ENCODE measurements at regions not wholly inside any gene's neighbourhood (a gene's known extent, or its start where the extent isn't known, plus 50 kb on each side); places are given as distances from the start of the nearest gene placed in this dataset.

DNA sequence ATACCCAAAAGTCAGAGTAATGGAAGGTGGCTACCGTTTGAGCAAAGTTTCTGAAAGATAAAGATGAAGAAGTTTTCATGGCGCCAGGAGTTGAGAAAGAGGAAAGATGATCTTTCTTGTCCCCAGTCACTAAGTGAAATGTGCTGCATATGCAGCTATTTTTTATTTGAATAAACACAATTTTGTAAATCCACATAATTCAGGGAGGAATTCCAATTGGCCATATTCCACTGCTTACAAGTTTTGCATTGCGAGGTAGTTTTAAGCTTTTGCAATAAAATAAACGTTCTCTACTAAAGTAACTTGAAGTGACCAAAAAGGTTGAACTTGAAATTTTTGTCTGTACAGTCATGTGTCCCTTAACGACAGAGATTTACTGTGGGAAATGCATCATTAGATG lies 139.3 kb upstream of the VCX2 start:
- ChIA-PET POLR2A (no interaction called here), CTCF (no interaction called here)
- H3K4me3 Mint-ChIP-seq = no peak overlapping the region
- H3K9me3 Mint-ChIP-seq = peaks cover 11 to 36% (median 24%) of the 10 kb centered on the region in 3 donors
- H3K4me1 ChIP-seq (ENCODE audit: control insufficient read depth in 1 of 2, extremely low read depth in 1 of 2, insufficient read depth in 2 of 2, low read length in 2 of 2) = no peaks in the 10 kb centered on the region
- H3K27ac ChIP-seq (ENCODE audit: low read length) = no peak overlapping the region
- no peak overlapping the region for H3K4me3 ChIP-seq (ENCODE audit: control insufficient read depth in 1 of 2, extremely low read depth in 1 of 2, low read length in 1 of 2)
- no CpG with 5 or more reads among the region's 5 CpGs for WGBS (ENCODE audit: insufficient coverage)
- no peak for ATAC-seq (replicated peaks in 1 of 4)
- DNase-seq = no peak
- H3K27me3 Mint-ChIP-seq = no peaks in the 10 kb centered on the region
- no peaks in the 10 kb centered on the region for H3K36me3 Mint-ChIP-seq
- H3K27ac Mint-ChIP-seq = no peak overlapping the region
- H3K4me1 Mint-ChIP-seq = no peaks in the 10 kb centered on the region
- no peaks in the 10 kb centered on the region for H3K27me3 ChIP-seq (replicated peaks in 1 of 2; ENCODE audit: control insufficient read depth in 2 of 2, extremely low read depth in 1 of 2, insufficient read depth in 2 of 2, low read length in 1 of 2)
- no peaks in the 10 kb centered on the region for H3K9me3 ChIP-seq
- no peaks in the 10 kb centered on the region for H3K36me3 ChIP-seq (ENCODE audit: control insufficient read depth in 2 of 2, extremely low read depth in 1 of 2, insufficient read depth in 1 of 2, low read length in 1 of 2)

- H3K36me3 ChIP-seq (ENCODE audit: control insufficient read depth in 2 of 2, extremely low read depth in 1 of 2, insufficient read depth in 1 of 2, low read length in 1 of 2) = no peaks in the 10 kb centered on the region
- POLR2A ChIA-PET = no interaction called here
- CTCF ChIA-PET = no interaction called here
- H3K27me3 ChIP-seq (replicated peaks in 1 of 2; ENCODE audit: control insufficient read depth in 2 of 2, extremely low read depth in 1 of 2, insufficient read depth in 2 of 2, low read length in 1 of 2) = no peaks in the 10 kb centered on the region
- no peaks in the 10 kb centered on the region for H3K4me1 ChIP-seq (ENCODE audit: control insufficient read depth in 1 of 2, extremely low read depth in 1 of 2, insufficient read depth in 2 of 2, low read length in 2 of 2)
- DNase-seq = no peak
- no peak overlapping the region for H3K4me3 Mint-ChIP-seq
- H3K9me3 Mint-ChIP-seq = peaks cover 5 to 27% (median 8%) of the 10 kb centered on the region in 3 donors
- no peak overlapping the region for H3K27ac ChIP-seq (ENCODE audit: low read length)
- H3K9me3 ChIP-seq = no peaks in the 10 kb centered on the region
- WGBS (ENCODE audit: insufficient coverage) = no CpG with 5 or more reads among the region's 5 CpGs
- no peak overlapping the region for H3K4me3 ChIP-seq (ENCODE audit: control insufficient read depth in 1 of 2, extremely low read depth in 1 of 2, low read length in 1 of 2)
- no peak overlapping the region for H3K27ac Mint-ChIP-seq
- H3K4me1 Mint-ChIP-seq = no peaks in the 10 kb centered on the region
- H3K27me3 Mint-ChIP-seq = no peaks in the 10 kb centered on the region
- no peak for ATAC-seq (replicated peaks in 1 of 4)
- no peaks in the 10 kb centered on the region for H3K36me3 Mint-ChIP-seq
Measured at GRCh38 chrX:8313844-8314243, 142.8 kb upstream of the VCX2 start.

DNA sequence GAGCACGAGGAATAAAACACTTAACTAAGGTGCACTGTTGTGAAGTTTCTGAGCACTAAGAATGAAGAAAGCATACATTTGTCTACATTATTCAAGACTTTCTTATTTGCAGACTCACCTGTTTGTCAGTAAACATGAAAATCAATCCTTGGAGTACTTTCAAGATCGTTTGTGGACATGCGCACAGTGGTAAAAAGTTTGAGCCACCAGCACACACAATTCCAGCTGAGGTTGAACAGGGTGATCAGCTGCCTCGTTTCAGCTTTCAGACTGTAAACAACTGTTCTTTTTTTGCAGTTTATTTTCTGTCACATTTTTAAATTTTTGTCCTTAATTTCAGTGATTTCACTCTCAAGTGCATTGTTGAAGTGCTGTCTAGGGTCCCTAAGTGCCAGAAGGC lies 143.8 kb upstream of the VCX2 start:
- ATAC-seq (replicated peaks in 1 of 4) = no peak
- no CpG with 5 or more reads among the region's 4 CpGs for WGBS (ENCODE audit: insufficient coverage)
- ChIA-PET CTCF (no interaction called here), POLR2A (no interaction called here)
- H3K9me3 ChIP-seq = no peaks in the 10 kb centered on the region
- no peaks in the 10 kb centered on the region for H3K27me3 Mint-ChIP-seq
- H3K4me1 ChIP-seq (ENCODE audit: control insufficient read depth in 1 of 2, extremely low read depth in 1 of 2, insufficient read depth in 2 of 2, low read length in 2 of 2) = no peaks in the 10 kb centered on the region
- H3K9me3 Mint-ChIP-seq = peaks cover 4 to 27% (median 7%) of the 10 kb centered on the region in 3 donors
- H3K27ac Mint-ChIP-seq = no peak overlapping the region
- H3K36me3 Mint-ChIP-seq = no peaks in the 10 kb centered on the region
- no peaks in the 10 kb centered on the region for H3K4me1 Mint-ChIP-seq
- no peak overlapping the region for H3K4me3 ChIP-seq (ENCODE audit: control insufficient read depth in 1 of 2, extremely low read depth in 1 of 2, low read length in 1 of 2)
- no peaks in the 10 kb centered on the region for H3K27me3 ChIP-seq (replicated peaks in 1 of 2; ENCODE audit: control insufficient read depth in 2 of 2, extremely low read depth in 1 of 2, insufficient read depth in 2 of 2, low read length in 1 of 2)
- no peak for DNase-seq
- H3K36me3 ChIP-seq (ENCODE audit: control insufficient read depth in 2 of 2, extremely low read depth in 1 of 2, insufficient read depth in 1 of 2, low read length in 1 of 2) = no peaks in the 10 kb centered on the region
- no peak overlapping the region for H3K27ac ChIP-seq (ENCODE audit: low read length)
- H3K4me3 Mint-ChIP-seq = no peak overlapping the region

GRCh38 chrX:8319359-8319758 lies 145.3 kb upstream of the VCX3B start:
- Mint-ChIP-seq H3K4me3 (no peak overlapping the region), H3K36me3 (no peaks in the 10 kb centered on the region), H3K27me3 (no peaks in the 10 kb centered on the region), H3K27ac (no peak overlapping the region), H3K9me3 (peaks cover 4 to 14% (median 11%) of the 10 kb centered on the region in 3 donors), H3K4me1 (no peaks in the 10 kb centered on the region)
- Histone ChIP-seq H3K27me3 (replicated peaks in 1 of 2; ENCODE audit: control insufficient read depth in 2 of 2, extremely low read depth in 1 of 2, insufficient read depth in 2 of 2, low read length in 1 of 2) (no peaks in the 10 kb centered on the region), H3K9me3 (no peaks in the 10 kb centered on the region), H3K4me3 (ENCODE audit: control insufficient read depth in 1 of 2, extremely low read depth in 1 of 2, low read length in 1 of 2) (no peak overlapping the region), H3K4me1 (ENCODE audit: control insufficient read depth in 1 of 2, extremely low read depth in 1 of 2, insufficient read depth in 2 of 2, low read length in 2 of 2) (no peaks in the 10 kb centered on the region), H3K36me3 (ENCODE audit: control insufficient read depth in 2 of 2, extremely low read depth in 1 of 2, insufficient read depth in 1 of 2, low read length in 1 of 2) (no peaks in the 10 kb centered on the region), H3K27ac (ENCODE audit: low read length) (no peak overlapping the region)
- no peak for DNase-seq
- ChIA-PET CTCF (no interaction called here), POLR2A (no interaction called here)
- no CpG with 5 or more reads among the region's 7 CpGs for WGBS (ENCODE audit: insufficient coverage)
- ATAC-seq (replicated peaks in 1 of 4) = no peak

GRCh38 chrX:8323356-8323755 lies 141.3 kb upstream of the VCX3B start:
- Mint-ChIP-seq H3K27me3 (no peaks in the 10 kb centered on the region), H3K4me3 (no peak overlapping the region), H3K36me3 (no peaks in the 10 kb centered on the region), H3K4me1 (no peaks in the 10 kb centered on the region), H3K27ac (no peak overlapping the region), H3K9me3 (peaks cover 7 to 16% (median 13%) of the 10 kb centered on the region in 3 donors)
- no peak overlapping the region for H3K4me3 ChIP-seq (ENCODE audit: control insufficient read depth in 1 of 2, extremely low read depth in 1 of 2, low read length in 1 of 2)
- no peak for DNase-seq
- 76% methylated on average over 3 of the region's 4 CpGs for WGBS (ENCODE audit: insufficient coverage)
- H3K27ac ChIP-seq (ENCODE audit: low read length) = no peak overlapping the region
- no peaks in the 10 kb centered on the region for H3K27me3 ChIP-seq (replicated peaks in 1 of 2; ENCODE audit: control insufficient read depth in 2 of 2, extremely low read depth in 1 of 2, insufficient read depth in 2 of 2, low read length in 1 of 2)
- POLR2A ChIA-PET = no interaction called here
- H3K9me3 ChIP-seq = no peaks in the 10 kb centered on the region
- ATAC-seq (replicated peaks in 1 of 4) = no peak
- no peaks in the 10 kb centered on the region for H3K36me3 ChIP-seq (ENCODE audit: control insufficient read depth in 2 of 2, extremely low read depth in 1 of 2, insufficient read depth in 1 of 2, low read length in 1 of 2)
- H3K4me1 ChIP-seq (ENCODE audit: control insufficient read depth in 1 of 2, extremely low read depth in 1 of 2, insufficient read depth in 2 of 2, low read length in 2 of 2) = no peaks in the 10 kb centered on the region
- CTCF ChIA-PET = no interaction called here

GRCh38 chrX:8341814-8342590 lies 122.6 kb upstream of the VCX3B start:
- DNase-seq (no peak), ATAC-seq (replicated peaks in 1 of 4) (no peak)
- no peak overlapping the region for H3K4me3 Mint-ChIP-seq
- H3K9me3 ChIP-seq = no peaks in the 10 kb centered on the region
- H3K4me1 ChIP-seq (ENCODE audit: control insufficient read depth in 1 of 2, extremely low read depth in 1 of 2, insufficient read depth in 2 of 2, low read length in 2 of 2) = no peaks in the 10 kb centered on the region
- H3K27ac ChIP-seq (ENCODE audit: low read length) = no peak overlapping the region
- ChIA-PET CTCF (no interaction called here), POLR2A (interaction anchor here in 1 of 2 donors (0.5 kb wide), 1 partner anchor 17 kb away, joined by 6 read pairs; no protein-coding TSS in a partner anchor)
- H3K9me3 Mint-ChIP-seq = peaks cover 7 to 27% (median 20%) of the 10 kb centered on the region in 3 donors
- no peaks in the 10 kb centered on the region for H3K36me3 ChIP-seq (ENCODE audit: control insufficient read depth in 2 of 2, extremely low read depth in 1 of 2, insufficient read depth in 1 of 2, low read length in 1 of 2)
- no peaks in the 10 kb centered on the region for H3K27me3 Mint-ChIP-seq
- H3K4me1 Mint-ChIP-seq = no peaks in the 10 kb centered on the region
- H3K27me3 ChIP-seq (replicated peaks in 1 of 2; ENCODE audit: control insufficient read depth in 2 of 2, extremely low read depth in 1 of 2, insufficient read depth in 2 of 2, low read length in 1 of 2) = no peaks in the 10 kb centered on the region
- H3K36me3 Mint-ChIP-seq = no peaks in the 10 kb centered on the region
- WGBS (ENCODE audit: insufficient coverage) = no CpG with 5 or more reads among the region's 7 CpGs
- no peak overlapping the region for H3K27ac Mint-ChIP-seq
- no peak overlapping the region for H3K4me3 ChIP-seq (ENCODE audit: control insufficient read depth in 1 of 2, extremely low read depth in 1 of 2, low read length in 1 of 2)

DNA sequence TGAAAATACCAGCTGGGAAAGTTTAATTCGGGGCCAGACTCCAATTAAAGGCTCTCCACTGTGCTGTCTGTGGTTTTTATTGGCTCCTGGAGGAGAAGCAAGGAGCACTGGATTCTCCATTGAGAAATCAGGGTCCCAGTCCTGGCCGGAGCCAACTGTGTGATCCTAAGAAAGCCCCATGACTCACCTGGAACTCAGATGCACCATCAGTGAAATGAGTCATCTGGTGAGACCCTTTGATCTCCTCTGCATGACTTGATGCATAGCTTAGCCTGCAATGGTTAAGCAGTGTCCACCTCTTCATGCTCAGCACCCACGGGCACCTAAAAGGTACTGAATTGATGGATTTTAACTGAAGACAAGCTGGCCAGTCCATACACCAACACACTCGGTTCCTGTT lies 119.2 kb upstream of the VCX3B start:
- Histone ChIP-seq H3K4me3 (ENCODE audit: control insufficient read depth in 1 of 2, extremely low read depth in 1 of 2, low read length in 1 of 2) (no peak overlapping the region), H3K4me1 (ENCODE audit: control insufficient read depth in 1 of 2, extremely low read depth in 1 of 2, insufficient read depth in 2 of 2, low read length in 2 of 2) (no peaks in the 10 kb centered on the region), H3K9me3 (no peaks in the 10 kb centered on the region), H3K27ac (ENCODE audit: low read length) (no peak overlapping the region), H3K27me3 (replicated peaks in 1 of 2; ENCODE audit: control insufficient read depth in 2 of 2, extremely low read depth in 1 of 2, insufficient read depth in 2 of 2, low read length in 1 of 2) (no peaks in the 10 kb centered on the region), H3K36me3 (ENCODE audit: control insufficient read depth in 2 of 2, extremely low read depth in 1 of 2, insufficient read depth in 1 of 2, low read length in 1 of 2) (no peaks in the 10 kb centered on the region)
- H3K27me3 Mint-ChIP-seq = no peaks in the 10 kb centered on the region
- no peak for ATAC-seq (replicated peaks in 1 of 4)
- POLR2A ChIA-PET = no interaction called here
- peaks cover 5 to 32% (median 15%) of the 10 kb centered on the region in 3 donors for H3K9me3 Mint-ChIP-seq
- 20% methylated on average over 1 of the region's 4 CpGs for WGBS (ENCODE audit: insufficient coverage)
- H3K4me1 Mint-ChIP-seq = no peaks in the 10 kb centered on the region
- CTCF ChIA-PET = no interaction called here
- H3K4me3 Mint-ChIP-seq = no peak overlapping the region
- no peak for DNase-seq
- no peaks in the 10 kb centered on the region for H3K36me3 Mint-ChIP-seq
- H3K27ac Mint-ChIP-seq = no peak overlapping the region
